ENCODE measurements at regions not wholly inside any gene's neighbourhood (a gene's known extent, or its start where the extent isn't known, plus 50 kb on each side); places are given as distances from the start of the nearest gene placed in this dataset.

DNA sequence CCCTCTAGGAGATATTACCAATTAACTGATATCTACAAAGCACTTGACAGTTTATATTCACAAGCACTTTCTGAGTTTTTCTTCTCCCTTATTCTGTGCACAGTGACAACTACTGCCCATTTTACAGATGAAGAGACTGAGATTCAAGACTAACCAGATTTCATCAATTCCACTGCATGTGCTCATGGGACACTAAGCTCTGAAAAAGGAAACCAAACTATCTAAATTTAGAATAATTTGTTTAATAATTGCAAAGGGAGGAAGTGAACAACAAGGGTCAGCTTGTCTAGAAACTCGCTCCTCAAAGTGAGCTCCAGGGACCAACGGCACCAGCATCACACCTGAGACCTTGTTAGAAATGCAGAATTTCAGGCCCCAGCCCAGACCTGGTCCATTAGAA, 50.8 kb upstream of the MYLIP start:
- no peak for DNase-seq

DNA sequence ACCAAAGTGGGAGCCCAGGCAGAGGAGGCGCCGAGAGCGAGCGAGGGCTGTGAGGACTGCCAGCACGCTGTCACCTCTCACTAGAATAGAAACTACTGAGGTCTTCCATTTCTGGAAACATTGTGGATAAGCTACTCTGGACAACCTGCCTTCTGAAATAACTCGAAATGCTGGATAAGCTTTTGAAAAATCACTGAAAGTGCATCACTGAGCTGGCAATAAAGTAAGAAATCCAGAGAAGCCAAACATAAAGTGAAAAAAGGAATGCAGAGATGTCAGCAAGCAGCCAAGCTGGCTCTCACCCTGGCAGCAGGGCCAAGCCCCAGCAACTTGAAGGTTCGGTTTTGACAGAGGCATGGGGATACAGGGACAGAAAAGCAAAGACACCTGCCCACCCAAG, 59.2 kb upstream of the MYLIP start:
- DNase-seq, result no peak

DNA sequence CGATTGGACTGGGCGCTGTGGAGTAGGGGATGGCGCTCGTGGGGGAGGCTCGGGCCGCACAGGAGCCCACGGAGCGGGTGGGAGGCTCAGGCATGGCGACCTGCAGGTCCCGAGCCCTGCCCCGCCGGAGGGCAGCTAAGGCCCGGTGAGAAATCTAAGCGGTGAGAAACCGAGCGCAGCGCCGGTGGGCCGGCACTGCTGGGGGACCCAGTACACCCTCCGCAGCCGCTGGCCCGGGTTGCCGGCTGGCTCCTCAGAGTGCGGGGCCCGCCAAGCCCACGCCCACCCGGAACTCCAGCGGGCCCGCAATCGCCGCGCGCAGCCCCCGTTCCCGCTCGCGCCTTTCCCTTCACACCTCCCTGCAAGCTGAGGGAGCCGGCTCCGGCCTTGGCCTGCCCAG, 59.7 kb upstream of the MYLIP start:
- DNase-seq, result no peak

DNA sequence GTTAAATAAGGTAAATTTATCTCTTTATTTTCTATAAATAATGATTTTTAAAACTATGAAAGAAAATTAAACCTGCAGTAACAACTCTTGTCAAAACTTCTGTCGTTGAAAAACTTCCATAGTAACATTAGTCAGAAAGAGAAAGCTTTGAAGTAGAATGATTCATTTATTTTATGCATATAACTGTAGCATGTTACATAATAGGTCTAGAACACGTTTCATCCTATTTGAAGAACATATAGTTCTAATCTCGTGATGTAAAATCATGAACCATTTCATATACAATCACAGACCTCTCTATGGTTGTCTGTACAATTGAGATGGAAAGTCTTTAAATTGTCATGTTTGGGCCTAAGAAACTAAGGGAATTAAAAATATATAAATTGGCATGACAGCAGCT, 61.3 kb upstream of the MYLIP start:
- DNase-seq, result no peak

DNA sequence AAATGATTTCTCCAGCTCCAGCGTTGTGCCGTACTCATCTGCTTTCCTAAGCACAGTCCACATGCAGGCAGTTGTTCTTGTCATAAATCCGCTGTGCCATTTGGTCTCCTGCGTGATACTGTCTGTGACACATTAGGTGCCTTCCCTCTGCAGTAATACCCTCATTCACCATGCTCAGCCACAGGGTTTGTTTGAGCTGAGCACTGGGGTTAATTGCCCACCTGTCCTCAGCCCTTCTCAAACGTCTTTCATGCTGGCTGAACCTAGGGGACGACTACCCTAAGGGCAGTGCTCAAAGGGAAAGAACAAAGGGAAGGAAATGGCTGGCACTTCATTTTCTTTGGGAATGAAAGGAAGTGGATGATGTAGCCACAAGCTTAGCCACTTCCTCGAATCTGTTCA, 64.2 kb upstream of the MYLIP start:
- no peak for DNase-seq

DNA sequence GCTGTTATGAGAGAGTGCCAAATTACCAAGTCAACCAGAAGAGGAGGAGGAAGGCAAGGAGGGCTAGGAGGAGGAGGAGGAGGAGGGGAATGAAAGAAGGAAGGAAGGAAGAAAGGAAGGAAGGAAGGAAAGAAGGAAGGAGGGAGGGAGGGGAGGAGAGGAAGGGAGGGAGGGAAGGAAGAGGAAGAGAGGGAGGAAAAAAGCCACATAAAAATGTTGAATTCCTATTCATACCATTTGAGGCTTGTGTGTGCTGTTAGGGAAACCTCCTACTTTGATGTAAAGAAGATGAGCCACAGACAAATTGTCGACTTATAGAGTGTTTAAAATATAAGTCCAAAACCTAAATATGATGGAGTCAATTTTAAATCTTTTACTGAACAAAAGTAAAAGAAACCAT, 65.3 kb upstream of the MYLIP start:
- DNase-seq, result no peak

DNA sequence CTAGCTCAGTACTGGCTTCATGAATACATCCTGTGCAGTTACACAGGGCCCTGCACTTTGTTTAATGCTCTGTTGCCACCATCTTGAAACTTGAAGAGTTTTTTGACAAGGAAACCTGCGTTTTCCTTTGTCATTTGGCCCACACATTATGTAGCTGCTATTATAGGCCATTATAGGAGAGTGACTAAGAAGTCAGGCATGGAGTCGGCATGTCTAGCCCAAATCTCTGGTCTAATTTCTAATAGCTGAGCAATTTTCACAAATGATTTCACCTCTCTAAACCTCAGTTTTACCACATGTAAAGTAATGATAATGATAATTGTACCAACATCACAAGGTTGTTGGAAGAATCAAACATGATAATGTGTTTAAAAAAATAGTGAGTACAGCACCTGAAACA, 67.1 kb upstream of the MYLIP start:
- no peak for DNase-seq

DNA sequence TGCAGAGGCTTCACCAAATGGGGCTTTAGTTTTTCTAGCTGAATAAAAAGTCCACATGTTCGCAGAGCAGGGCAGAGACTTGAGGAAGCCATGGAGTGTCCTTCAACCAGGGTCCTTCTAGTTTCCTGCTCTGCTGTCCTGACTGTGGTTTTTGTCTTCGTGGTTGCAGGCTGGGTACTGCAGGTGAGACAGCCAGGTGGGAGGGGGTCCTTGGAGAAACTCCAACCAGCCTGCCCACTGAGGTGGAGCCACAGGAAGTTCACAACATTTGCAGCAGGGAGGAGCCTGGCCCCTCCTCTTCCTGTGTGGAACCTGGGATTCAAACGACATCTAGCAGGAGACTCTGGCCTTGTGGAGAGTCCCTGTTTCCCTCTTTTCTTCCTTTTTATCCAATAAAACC, 68.8 kb upstream of the MYLIP start:
- no peak for DNase-seq

DNA sequence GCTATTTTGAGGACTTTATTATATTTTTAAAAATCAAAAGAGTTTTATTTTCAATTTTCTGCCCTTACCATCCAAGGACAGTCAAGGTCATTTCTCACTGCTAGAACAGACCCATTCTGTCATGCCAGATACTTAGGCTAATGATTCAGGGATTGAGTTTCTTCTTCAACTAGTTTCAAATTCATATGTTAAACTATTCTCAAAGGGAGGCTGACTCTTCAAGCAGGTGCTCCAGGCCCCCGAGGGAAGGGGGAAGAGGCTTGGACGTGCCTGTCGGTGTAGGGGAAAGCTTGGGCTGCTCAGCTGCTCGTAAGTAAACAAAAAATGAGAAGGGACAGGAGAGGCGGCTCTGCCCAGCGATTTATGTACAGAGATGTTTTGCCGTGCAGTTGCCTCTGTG, 69.4 kb upstream of the MYLIP start:
- DNase-seq, result no peak

DNA sequence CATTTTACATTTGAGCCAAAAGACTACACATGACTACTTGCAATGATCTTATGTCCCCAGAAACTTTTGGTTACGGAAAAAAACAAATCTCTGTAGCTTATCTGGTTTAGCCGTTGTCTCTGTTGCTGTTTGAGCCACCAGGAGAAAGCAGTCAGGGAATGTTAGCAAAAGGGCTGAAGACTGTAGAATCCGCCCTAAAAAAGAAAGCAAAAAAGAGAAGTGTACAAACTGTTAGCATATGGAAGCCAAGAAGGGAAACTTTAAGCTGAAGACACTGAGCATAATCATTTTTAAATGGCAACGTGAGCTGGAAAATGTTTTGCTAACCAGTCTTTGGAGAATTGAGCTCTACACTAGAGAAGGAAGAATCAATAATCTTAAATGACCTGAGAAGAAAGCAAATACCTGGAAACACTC, 69.9 kb upstream of the MYLIP start:
- no peak for DNase-seq

DNA sequence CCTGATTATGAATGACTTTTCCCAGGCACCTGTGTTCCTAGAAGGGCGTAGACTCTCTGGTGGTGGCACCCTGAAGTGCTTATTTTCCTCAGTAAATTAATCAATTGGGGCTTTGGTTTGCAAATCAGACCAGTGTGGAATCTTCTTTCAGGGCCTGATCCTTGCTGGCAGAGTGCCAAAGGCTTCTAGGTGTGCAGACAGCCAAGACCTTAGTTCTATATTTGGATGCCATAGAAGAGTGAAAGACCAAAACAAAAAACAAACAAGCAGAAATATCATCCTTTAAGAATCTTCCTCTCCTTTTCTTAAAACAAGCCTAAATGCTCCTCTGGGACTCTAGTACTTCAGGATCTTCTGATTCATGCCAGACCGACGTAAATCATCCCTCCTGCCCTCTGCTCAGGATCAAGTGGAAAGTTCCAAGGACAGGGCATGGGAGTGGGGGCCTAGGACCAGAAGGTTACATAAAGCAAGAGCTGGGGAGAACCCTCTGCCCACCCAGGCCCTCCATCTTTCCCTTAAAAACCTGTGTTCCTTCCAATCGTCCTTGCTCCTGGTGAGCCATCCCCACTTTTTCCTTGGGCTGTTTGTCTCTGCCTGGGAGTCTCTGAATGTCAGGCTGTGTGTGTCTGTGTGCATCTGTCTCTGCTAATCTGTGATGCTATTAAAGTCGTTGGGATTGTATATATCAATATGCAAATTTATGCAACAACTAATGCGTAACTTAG, 70.5 kb upstream of the MYLIP start:
- no peak for DNase-seq

DNA sequence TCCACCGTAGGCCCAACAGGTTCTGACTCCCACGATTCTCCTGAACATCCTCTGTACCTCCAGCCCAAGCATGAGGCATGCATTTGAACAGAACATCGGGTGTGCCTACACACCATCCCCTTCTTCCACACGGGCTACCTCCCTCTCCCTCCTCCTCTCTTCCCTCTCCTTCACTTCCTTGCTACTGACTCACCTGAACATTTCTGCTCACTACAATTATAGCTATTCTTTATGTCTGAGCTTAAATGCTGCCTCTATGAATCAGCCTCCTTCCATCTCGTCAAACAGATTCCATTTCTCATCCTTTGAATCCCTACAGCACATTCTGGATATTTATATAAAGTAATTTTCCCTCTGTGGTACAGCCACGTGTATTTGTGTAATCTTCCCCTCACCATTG, 71.4 kb upstream of the MYLIP start:
- no peak for DNase-seq

DNA sequence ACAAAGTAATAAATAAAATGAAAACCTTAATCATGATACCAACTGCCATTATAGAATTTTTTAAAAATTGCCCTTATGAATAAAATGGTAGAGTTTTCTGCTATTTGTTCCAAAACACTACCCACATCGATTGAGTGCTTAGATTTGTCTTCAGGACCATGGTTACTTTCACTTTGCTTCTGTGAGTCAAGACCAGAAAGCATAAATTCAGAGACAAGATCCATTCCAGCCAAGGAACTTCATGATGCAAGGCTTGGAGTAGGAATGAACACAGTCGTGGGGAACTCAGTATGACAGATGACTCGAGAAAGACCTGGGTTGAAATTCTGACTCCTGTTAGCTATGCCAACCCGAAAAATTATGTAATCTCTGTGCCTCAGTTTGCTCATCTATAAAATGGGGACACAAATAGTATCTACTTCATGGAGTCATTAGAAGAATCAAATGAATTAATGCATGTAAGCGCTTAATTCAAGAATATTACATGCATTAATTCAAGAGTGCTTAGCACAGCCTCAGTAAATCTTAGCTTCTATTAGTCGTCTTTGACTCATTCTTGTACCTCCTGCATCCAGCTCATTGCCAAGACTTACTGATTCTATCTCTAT, 72.5 kb upstream of the MYLIP start:
- DNase-seq, result no peak

DNA sequence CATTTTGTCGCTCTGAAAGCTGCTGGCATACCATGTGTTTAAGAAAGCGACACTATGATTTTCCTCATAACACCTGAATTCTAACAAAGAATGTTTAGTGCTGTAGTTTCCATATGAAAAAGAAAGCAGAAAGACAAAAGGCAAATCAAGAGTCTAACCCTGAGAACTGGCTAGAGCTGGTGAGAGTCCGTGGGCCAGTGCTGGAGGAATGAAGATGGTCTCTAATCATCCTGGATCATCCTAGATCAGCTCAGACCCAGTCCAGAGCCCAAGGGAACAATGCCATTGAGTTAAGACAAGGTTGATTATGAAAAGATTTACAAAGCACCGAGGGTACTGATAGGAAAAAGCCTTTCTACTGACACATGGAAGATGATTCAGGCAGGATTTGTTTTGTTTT, 73.0 kb upstream of the MYLIP start:
- no peak for DNase-seq

DNA sequence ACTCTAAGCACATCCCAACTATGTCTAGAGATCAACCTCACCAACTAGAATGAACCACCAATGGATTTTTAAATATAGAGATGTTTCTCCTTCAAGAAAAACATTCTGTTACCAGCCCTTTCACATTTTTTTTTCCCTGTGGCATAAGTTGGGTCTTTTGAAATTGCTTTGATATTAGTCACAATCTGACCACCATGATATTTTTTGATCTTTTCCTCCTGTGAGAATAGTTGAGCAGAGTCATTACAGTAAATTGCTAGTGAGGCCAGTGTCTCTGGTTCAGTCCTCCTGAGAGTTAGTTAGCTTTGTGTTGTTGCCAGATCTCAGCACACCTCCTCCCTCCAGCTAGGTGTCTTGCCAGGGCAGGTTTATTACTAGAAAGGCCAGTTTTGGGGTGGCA, 79.7 kb upstream of the MYLIP start:
- DNase-seq, result no peak

DNA sequence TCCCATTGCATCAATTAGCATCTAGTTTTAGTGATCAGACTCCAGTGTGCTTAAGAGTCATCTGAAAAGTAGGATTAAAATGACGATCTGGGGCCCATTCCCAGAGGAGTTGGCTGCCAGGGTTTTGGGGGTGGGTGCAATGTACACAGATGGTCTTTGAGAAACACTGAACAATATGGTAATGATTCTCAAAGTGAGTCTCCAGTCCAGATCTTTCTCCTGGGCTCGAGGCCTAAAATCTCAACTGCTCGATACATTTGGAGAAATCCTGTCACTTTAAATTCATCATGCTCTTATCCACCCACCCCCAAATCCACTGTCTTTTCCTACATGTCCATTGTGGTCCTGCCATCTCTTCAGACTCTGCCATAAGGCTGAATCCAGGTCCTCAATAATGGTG, 80.7 kb upstream of the MYLIP start:
- DNase-seq, result no peak

DNA sequence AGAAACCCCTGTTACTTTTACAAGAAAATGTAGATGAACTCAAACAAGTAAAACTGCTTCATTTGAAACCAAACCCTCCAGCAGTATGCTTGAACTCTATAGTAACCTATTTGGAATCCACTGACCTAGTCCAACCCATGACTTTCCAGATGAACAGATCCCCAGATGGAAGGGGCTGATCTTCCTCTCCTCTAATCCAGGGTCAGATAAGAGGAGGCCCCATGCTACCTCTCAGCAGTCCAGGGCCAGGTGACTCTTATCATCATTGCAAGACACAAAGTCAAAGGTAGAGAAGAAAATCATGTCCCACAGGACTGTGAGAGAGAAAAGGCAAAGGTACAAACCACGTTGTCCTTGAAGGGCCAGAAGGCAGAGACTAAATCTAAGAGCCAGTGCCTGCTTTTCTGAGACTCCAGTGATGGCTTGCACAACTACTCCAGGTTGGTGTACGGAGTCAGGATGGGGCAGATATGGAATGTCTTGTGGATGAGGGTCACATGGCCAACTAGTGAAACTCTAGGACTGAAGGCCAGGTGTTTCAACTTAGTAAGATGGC, 81.4 kb upstream of the MYLIP start:
- no peak for DNase-seq

DNA sequence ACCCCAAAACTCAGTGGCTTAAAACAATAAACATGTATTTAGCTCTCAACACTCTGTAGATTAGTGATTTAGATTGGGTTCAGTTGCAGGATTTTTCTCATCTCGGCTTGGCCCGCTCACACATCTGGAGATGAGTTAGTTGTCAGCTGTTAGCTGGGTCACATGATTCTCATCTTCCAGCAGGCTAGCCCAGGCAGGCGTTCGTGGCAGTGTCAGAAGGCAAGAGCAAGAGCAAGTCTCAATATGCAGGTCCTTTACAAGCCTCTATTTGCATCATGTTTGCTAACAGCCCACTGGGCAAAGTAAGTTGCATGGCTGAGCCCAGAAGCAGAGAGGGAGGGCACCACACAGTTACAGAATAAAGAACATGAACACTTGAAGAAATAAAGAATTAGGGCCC, 83.6 kb upstream of the MYLIP start:
- DNase-seq, result no peak

DNA sequence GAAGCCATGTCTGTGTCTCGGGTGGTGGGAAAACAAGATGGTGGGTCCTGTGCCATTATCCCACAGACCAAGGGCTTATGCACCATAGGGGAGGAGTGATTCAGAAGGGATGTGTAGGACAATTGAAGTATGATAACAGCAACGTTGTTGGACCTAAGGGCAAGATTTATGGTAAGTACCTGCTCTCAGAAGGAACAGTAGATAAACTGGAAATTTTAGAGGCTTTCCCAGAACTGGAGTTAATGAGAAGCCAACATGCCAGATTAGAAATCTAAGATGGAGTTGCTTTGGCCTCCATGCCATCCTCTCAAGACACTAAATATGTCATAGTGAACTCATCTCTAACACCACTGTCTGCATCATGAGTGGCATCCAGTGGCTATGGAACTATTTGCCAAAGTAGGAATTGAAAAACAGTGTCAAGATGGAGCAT, 84.7 kb upstream of the MYLIP start:
- DNase-seq, result no peak

DNA sequence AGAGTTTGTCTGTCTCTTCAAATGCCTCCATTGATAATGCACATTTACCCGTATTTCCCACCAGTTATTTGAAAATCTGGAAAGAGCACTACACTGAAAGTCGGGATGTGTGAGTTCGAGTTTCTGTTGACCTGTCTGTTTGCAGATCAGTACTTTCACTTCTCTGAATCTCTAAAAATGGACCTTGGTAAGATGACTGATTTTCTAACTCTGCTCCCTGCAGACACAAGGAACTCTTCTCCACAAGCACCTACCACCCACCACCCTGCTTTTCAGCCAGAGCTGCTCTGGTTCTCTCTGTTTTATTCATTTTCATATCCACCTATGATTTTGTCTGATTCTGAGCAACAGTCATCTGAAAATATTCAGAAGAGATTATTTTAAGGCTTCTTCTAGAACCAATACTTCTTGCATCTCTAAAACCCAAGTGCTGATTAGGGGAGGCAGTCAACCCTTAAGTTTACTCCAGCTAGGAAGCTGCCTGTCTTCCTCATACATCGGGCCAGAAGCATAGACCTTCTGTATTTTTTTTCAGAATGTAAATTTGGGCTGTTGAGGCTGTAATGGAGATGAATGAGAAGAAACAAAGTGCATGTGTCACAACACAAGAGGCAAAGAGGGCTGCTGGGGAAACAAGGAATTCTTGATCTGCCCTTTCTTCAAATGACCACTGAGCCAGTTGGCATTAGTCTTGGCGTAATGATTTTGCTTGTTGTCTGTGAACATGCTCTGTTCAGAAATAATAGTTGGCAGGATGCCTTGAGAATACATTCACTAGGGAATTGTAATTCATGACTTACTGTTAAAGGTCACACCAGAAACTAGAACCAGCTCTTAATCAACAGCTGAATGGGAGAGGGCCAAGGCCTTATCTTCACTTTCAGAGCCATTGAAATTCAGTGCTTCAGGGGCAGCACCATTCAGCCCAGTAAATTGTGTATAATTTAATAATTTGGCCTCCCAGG, 85.4 kb upstream of the MYLIP start:
- DNase-seq, result no peak

DNA sequence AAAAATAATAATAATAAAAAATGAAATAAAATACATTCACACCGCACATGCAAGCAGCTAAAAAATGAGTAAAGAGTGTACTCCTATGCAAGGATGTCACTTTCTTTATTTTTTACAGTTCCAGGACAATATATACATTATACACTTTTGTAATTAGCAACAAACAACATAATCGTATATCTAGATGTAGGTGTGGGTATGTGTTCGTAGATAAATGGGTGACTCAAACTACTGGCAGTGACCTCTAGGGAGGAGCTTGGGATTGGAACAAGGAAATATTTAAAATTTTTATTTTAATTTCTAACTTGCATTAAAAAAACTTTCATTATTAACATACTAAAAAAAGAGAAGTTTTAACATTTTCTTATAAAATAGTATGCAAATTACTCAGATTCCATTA, 86.1 kb upstream of the MYLIP start:
- DNase-seq, result no peak

DNA sequence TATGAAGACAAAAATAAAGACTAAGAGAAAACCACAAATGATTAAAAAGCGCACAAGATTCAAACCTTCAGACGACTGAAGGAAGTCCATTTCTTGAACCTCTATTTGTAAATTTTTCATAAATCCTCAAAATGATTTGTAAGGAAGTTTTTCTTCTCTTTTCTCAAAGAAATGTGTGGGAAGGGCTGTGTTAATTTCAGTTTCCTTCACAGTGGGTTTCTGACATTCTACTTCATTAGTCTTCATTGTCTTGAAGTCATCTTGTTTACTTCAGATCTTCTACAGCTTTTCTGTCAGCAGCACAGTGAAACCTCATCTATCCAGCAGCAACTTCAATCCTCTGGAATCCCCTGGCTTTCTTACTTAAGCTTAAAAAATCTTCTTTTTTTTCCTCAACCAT, 87.6 kb upstream of the MYLIP start:
- no peak for DNase-seq

DNA sequence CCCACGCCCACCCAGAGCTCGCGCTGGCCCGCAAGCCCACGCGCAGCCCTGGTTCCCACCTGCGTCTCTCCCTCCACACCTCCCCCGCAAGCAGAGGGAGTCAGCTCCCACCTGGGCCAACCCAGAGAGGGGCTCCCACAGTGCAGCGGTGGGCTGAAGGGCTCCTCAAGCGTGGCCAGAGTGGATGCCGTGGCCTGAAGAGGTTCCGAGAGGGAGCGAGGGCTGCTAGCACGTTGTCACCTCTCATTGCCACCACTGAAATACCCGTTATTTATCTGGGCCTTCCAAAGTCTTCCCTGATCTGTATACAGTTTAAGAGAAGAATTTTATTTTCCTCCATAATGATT, 88.3 kb upstream of the MYLIP start:
- no peak for DNase-seq

Data from amniotic stem cell (primary cell).